GM23248 (cell line): ENCODE measurements at regions not wholly inside any gene's neighbourhood (a gene's known extent, or its start where the extent isn't known, plus 50 kb on each side); places are given as distances from the start of the nearest gene placed in this dataset.

Source experiments
- EZH2 ChIP-seq: fragments of 200-600 bp; sonication (generic); IDR thresholded peaks from 2 replicates; pipeline ENCODE4 v1.6.1; 2018; ENCODE audit warnings: antibody characterized with exemption, mild to moderate bottlenecking; ENCODE audit not compliant: insufficient read depth, poor library complexity, severe bottlenecking
- EZH2phosphoT487 ChIP-seq: fragments of 200-600 bp; sonication (generic); IDR thresholded peaks from 2 replicates; pipeline ENCODE4 v1.6.1; 2018; ENCODE audit warnings: antibody characterized with exemption, moderate library complexity, mild to moderate bottlenecking, low read depth; ENCODE audit not compliant: insufficient read depth

DNA sequence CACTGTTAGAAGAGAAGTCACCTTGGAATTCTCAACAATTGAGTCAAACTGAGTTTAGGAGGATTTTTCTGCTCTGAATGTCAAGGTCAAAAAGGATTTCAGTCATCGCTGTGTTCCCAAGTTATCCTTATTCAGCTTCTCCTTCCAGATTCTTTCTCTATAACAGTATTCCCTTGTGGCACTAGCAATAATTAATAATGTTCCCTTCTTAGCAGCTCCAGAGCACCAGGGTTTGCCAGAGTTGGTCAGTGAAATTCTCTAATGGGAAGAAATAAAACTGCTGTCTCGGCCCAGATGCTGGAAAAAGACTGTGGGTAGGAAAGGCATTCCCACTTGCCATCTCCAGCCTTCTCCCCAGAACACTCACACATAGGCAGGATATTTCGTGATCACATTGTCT, 836.0 kb upstream of the PIK3C3 start:
- TF ChIP-seq EZH2phosphoT487, result no peak
- TF ChIP-seq EZH2, result no peak
